ENCODE measurements at regions not wholly inside any gene's neighbourhood (a gene's known extent, or its start where the extent isn't known, plus 50 kb on each side); places are given as distances from the start of the nearest gene placed in this dataset.

GRCh38 chr6:14798996-14799588 lies 446.8 kb upstream of the JARID2 start:
- Histone ChIP-seq H3K4me3 (no peak overlapping the region), H3K4me1 (no peaks in the 10 kb centered on the region), H3K27me3 (no peaks in the 10 kb centered on the region), H3K27ac (no peak overlapping the region), H3K9me3 (no peaks in the 10 kb centered on the region), H3K36me3 (no peaks in the 10 kb centered on the region)
- TF ChIP-seq CTCF (IDR thresholded peaks at IDR 0.05), result no peak
- intact Hi-C loops (cut with DNase I), result no loop called here
- DNase-seq (ENCODE audit: low spot score in 2 of 2), result no peak

GRCh38 chr6:14799928-14800327 lies 445.9 kb upstream of the JARID2 start:
- H3K9me3 ChIP-seq, result no peaks in the 10 kb centered on the region
- peak in 1 of 2 donors; percentile 17 for DNase-seq (ENCODE audit: low spot score in 2 of 2)
- no peak overlapping the region for H3K27ac ChIP-seq
- no peak overlapping the region for H3K4me3 ChIP-seq
- no peaks in the 10 kb centered on the region for H3K4me1 ChIP-seq
- no peaks in the 10 kb centered on the region for H3K27me3 ChIP-seq
- TF ChIP-seq CTCF (IDR thresholded peaks at IDR 0.05), result no peak
- intact Hi-C loops (cut with DNase I), result no loop called here
- H3K36me3 ChIP-seq, result no peaks in the 10 kb centered on the region

GRCh38 chr6:14802514-14803160 lies 443.2 kb upstream of the JARID2 start:
- Histone ChIP-seq H3K9me3 (no peaks in the 10 kb centered on the region), H3K36me3 (no peaks in the 10 kb centered on the region), H3K4me1 (no peaks in the 10 kb centered on the region), H3K27ac (no peak overlapping the region), H3K27me3 (no peaks in the 10 kb centered on the region), H3K4me3 (no peak overlapping the region)
- intact Hi-C loops (cut with DNase I), result no loop called here
- DNase-seq (ENCODE audit: low spot score in 2 of 2), result no peak
- TF ChIP-seq CTCF (IDR thresholded peaks at IDR 0.05), result no peak

GRCh38 chr6:14804001-14804784 lies 441.7 kb upstream of the JARID2 start:
- no peaks in the 10 kb centered on the region for H3K27me3 ChIP-seq
- H3K9me3 ChIP-seq, result no peaks in the 10 kb centered on the region
- no peak for TF ChIP-seq CTCF (IDR thresholded peaks at IDR 0.05)
- H3K4me3 ChIP-seq, result no peak overlapping the region
- H3K36me3 ChIP-seq, result no peaks in the 10 kb centered on the region
- no peaks in the 10 kb centered on the region for H3K4me1 ChIP-seq
- H3K27ac ChIP-seq, result no peak overlapping the region
- no peak for DNase-seq (ENCODE audit: low spot score in 2 of 2)
- intact Hi-C loops (cut with DNase I), result no loop called here

GRCh38 chr6:14804785-14805210 lies 441.1 kb upstream of the JARID2 start:
- Histone ChIP-seq H3K27ac (no peak overlapping the region), H3K9me3 (no peaks in the 10 kb centered on the region), H3K4me1 (no peaks in the 10 kb centered on the region), H3K36me3 (no peaks in the 10 kb centered on the region), H3K4me3 (no peak overlapping the region), H3K27me3 (no peaks in the 10 kb centered on the region)
- DNase-seq (ENCODE audit: low spot score in 2 of 2), result no peak
- intact Hi-C loops (cut with DNase I), result no loop called here
- TF ChIP-seq CTCF (IDR thresholded peaks at IDR 0.05), result no peak
